GM19467 (cell line): ENCODE measurements at regions not wholly inside any gene's neighbourhood (a gene's known extent, or its start where the extent isn't known, plus 50 kb on each side); places are given as distances from the start of the nearest gene placed in this dataset.

Source experiments
- ATAC-seq: cut with Tn5 transposase; IDR thresholded peaks from one replicate; pipeline ENCODE4 v1.9.1; 2021; ENCODE audit warnings: mild to moderate bottlenecking, moderate library complexity; ENCODE audit not compliant: unreplicated experiment

GRCh38 chr6:28732052-28732451, 191.7 kb downstream of the TRIM27 start:
- ATAC-seq: no peak

GRCh38 chr6:28734443-28734959, 189.3 kb downstream of the TRIM27 start:
- no peak for ATAC-seq

DNA sequence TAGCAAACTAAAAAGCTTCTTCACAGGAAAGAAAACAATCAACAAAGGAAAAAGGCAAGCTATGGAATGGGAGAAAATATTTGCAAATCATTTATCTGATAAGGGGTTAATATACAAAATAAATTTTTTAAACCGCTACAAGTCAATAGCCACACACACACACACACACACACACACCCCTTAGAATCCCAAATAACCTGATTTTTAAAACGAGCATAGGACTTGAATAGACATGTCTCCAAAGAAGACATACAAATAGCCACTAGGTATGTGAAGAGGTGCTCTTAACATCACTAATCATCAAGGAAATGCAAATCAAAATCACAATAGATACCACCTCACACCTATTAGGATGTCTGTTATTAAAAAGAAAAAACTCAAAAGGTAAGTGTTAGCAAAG, 187.7 kb downstream of the TRIM27 start:
- ATAC-seq: no peak

GRCh38 chr6:28737750-28738395, 185.9 kb downstream of the TRIM27 start:
- ATAC-seq: no peak

DNA sequence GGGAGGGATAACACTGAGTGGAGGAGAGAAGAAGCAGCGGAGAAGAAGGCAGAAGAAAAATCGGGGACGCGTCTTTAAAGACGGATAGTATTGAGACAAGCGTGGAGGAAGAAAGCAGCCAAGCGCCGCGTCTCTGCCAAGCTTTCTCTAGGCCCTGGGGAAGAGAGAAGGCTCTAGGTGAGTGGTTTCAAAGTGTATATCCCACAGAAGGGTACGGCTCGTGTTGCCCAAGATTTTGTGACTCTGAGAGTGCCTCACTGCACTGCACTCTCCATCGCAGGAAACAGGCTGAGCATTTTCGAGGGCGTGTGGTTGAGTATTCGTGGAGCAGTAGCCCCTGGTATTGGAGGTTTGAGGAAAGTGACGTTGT, 185.4 kb downstream of the TRIM27 start:
- ATAC-seq: no peak

DNA sequence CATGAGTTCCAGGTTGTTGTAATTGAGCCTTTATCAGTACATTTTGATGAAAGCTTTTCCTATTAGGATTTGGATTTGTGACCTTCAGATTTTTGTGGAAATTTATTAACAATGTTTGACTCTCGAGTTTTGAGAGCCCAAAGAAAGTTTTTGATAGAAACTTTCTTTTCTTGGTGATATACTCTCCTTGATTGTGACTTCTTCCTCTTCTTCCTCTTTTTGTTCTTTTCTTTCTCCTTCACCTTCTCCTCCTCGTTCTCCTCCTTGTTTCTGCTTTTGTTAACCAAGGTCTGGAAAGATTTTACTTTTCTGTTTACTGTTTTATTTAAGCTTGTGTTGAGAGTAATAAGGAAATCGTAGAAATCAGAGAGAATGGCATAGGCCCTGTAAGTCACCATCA, 182.4 kb downstream of the TRIM27 start:
- no peak for ATAC-seq

DNA sequence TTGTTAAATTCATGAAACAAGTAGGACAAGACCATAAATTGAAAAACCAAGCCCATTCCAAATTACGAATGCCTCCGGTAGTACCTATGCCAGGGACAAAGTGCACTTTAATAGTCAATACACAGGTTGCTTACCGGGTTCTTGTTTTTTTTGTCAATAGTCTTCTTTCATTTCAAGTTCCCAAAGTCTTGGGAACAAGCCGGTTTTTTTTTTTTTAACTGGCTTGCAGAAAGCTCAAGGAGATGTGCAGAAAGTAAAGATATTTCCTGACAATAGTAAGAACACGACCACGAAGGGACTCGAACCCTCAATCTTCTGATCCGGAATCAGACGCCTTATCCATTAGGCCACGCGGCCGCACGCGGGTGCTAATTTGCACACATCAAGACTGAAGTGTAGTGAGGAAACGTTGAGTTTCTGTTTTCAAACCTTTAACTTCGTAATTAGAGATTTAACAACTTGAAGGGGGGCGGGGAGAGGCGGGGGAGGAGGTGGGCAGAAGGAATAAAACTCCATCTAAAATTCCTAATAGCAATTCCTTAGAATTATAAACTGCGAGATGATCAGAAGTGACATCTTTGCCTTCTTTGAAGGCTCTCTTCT, 181.0 kb downstream of the TRIM27 start:
- ATAC-seq: no peak

DNA sequence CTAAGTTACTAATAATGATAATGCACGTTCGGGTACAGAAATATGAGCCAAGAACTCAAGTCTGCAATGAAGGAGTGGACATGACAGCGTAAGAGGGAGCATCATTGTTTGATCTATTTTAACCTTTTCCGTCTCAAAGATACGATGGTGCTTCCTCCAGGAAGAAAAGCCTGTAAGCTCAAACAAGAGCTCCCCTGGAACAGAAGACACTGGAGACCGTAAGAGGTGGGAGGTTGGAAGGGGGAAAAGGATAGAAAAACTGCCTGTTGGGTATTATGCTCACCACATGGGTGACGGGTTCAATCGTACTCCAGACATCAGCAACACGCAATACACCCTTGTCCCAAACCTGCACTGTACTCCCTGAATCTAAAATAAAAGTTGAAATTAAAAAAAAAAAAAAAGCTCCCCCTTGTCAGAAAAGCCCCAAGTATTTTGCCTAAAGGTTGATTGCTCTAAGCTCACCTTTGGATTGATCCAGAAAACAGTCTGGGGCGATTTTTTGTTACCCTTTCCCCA, 180.5 kb downstream of the TRIM27 start:
- no peak for ATAC-seq

DNA sequence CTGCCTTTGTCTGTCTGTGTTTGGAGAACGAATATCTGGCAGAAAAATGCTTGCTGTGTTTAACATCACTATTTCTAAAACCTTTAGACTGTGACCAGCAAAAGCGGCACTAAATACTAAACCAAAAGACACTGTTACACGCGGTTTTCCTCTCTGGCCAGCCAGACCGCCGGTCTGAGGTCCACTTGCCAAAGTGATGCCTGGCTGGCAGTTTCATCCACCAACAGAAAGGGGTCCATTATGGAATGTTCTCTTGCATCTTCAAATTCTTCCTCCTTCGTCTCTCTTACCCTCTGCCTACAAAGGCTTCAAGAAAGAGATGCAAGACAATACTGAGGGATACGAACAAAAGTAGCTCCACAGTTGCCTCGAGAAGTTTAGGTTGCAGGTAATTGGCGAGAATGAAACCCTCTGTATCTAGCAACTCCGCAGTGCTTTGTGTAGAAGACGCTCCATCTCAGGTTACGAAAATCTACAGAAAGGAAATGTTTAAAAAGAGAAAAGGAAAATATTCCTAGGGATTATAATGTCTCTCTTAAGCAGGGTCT, 176.6 kb downstream of the TRIM27 start:
- no peak for ATAC-seq

DNA sequence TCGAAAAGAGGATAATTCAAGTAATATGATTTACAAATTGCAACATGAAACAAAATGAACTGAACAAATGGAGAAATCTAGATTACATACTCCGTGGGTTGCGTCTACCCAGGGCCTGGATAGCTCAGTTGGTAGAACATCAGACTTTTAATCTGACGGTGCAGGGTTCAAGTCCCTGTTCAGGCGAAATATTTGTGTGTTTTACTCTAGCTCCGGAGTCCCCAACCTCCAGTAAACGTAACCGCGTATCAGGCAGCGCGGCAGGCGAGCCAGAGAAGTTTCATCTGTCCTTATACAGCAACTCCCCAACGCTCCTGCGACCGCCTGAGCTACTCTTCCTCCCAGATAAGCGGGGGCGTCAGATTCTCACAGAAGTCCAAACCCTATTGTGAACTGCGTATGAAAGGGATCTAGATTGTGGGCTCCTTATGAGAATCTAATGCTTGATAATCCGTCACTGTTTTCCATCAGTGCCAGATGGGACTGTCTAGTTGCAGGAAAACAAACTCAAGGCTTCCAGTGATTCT, 176.1 kb downstream of the TRIM27 start:
- ATAC-seq: no peak

DNA sequence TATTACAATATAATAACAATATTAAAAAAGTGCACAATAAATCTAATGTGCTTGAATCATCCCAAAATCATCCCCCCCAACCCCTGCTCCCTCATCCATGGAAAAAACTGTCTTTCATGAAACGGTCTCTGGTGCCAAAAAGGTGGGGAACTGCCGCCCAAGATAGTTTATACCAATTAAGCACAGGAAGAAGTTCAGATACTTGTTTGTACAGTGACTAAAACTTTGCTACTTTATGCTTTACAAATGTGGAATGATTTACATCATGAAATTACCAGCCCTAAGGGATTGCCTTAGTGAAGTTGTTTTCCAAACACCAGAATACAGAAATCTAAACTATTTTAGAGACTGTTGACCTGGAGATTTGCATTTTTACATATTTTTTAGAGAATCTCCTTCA, 175.6 kb downstream of the TRIM27 start:
- ATAC-seq: no peak

GRCh38 chr6:28750926-28751458, 172.8 kb downstream of the TRIM27 start:
- ATAC-seq: no peak

GRCh38 chr6:28751514-28751913, 172.3 kb downstream of the TRIM27 start:
- no peak for ATAC-seq

GRCh38 chr6:28751963-28752350, 171.8 kb downstream of the TRIM27 start:
- no peak for ATAC-seq

DNA sequence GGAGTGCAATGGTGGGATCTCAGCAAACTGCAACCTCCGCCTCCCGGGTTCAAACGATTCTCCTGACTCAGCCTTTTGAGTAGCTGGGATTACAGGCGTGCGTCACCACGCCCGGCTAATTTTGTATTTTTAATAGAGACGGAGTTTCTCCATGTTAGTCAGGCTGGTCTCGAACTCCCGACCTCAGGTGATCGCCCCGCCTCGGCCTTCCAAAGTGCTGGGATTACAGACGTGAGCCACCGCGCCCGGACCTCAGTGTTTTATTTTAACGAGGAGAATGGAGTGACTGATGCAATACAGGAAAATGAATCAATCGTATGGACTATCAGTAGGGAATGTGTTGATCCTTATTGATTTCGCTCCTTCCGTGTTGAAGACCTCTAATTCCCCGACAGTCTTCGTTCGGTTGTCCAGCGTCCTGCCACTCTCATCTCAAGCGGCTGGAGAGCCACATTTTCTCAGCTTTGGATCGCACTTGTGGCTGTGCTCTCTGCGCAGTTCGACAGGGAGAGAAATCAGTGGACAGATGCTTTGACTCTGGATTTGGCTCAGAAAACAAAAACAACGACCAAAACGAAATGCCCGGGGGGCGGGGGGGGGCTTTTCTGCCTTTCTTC, 166.2 kb downstream of the TRIM27 start:
- no peak for ATAC-seq

DNA sequence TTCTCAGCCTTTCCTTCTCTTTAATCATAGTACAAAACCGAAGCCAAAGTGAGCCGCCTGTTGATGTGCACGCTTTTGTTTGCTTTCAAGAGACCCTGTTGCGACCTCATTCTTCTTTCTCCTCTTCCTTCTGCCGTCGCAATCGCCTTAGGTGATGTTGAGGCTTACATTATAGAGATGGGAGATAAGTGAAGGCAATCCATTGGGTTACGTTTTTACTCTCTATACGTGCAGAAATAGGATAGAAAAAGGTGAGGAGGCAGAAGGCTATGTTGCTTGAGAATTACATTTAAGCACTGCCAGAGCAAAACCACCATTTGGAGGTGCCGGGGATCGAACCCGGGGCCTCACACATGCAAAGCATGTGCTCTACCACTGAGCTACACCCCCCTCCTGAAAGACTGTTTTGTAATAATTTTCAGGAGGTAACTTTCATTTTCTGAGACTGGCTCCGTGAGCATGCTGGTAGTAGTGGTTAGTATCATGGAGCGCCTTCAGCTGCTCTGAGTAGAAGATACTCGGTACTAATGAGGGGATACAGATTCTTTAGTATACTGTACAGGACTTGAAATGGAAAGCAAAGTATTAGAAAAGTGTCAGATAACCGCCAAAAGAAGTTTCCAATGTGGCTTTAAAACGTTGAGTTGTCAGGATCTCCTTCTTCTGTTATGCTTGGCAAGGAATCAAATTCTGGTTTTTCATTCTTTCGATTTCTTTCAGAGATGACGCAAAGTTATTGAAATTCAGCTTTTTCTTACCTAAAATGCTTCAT, 165.6 kb downstream of the TRIM27 start:
- no peak for ATAC-seq

- no peak for ATAC-seq
These were observed 165.0 kb downstream of the TRIM27 start for GRCh38 chr6:28758818-28759235.

GRCh38 chr6:28764014-28764723, 159.6 kb downstream of the TRIM27 start:
- ATAC-seq: no peak

- ATAC-seq: no peak
These were observed 159.0 kb downstream of the TRIM27 start for GRCh38 chr6:28764761-28765282.

DNA sequence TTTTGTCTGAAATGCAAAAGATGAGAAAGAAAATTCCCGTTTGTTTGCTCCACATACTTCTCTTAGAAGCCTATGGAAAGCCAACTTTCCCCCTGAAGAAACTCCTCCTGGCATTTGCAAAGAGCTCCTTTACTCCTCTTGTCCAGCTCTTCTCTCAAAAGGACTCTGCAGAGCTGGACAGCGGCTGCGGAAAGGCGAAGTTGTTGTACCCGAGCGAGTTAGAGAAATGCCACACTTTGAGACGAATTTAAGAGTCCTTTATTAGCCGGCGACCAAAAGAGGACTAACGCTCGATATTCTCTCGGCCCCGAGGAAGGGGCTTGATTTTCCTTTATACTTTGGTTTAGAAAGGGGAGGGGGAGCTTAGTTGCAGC, 157.8 kb downstream of the TRIM27 start:
- no peak for ATAC-seq
